Neuronal stem cell (in vitro differentiated cells): ENCODE measurements at regions not wholly inside any gene's neighbourhood (a gene's known extent, or its start where the extent isn't known, plus 50 kb on each side); places are given as distances from the start of the nearest gene placed in this dataset.

Experiments
- DNase-seq: peaks from one replicate; pipeline ENCODE4 v3.0.0-alpha.2; 2013; ENCODE audit warnings: low spot score
- H2AFZ ChIP-seq: one replicate; pipeline ENCODE4 v1.6.1; 2013; ENCODE audit warnings: mild to moderate bottlenecking, low read length, inconsistent platforms
- H2AK5ac ChIP-seq: 2 replicates; pipeline ENCODE4 v1.6.1; 2013; ENCODE audit warnings: low read depth, mild to moderate bottlenecking, inconsistent platforms, low read length, moderate library complexity, mixed read lengths
- H2BK120ac ChIP-seq: 2 replicates; pipeline ENCODE4 v1.6.1; 2013; ENCODE audit warnings: low read depth, mild to moderate bottlenecking, inconsistent platforms, low read length, moderate library complexity, mixed read lengths
- H2BK12ac ChIP-seq: one replicate; pipeline ENCODE4 v1.6.1; 2013; ENCODE audit warnings: low read length, inconsistent platforms
- H2BK15ac ChIP-seq: 2 replicates; pipeline ENCODE4 v1.6.1; 2013; ENCODE audit warnings: mild to moderate bottlenecking, low read length, inconsistent platforms, mixed read lengths
- H2BK5ac ChIP-seq: one replicate; pipeline ENCODE4 v1.6.1; 2013; ENCODE audit warnings: inconsistent platforms, mild to moderate bottlenecking, low read length, moderate library complexity
- H3K14ac ChIP-seq: one replicate; pipeline ENCODE4 v1.6.1; 2013; ENCODE audit warnings: low read length, inconsistent platforms
- H3K18ac ChIP-seq: 2 replicates; pipeline ENCODE4 v1.6.1; 2013; ENCODE audit warnings: low read length, inconsistent platforms
- H3K23ac ChIP-seq: 2 replicates; pipeline ENCODE4 v1.6.1; 2013; ENCODE audit warnings: low read depth, mild to moderate bottlenecking, mixed read lengths, low read length, inconsistent platforms; ENCODE audit not compliant: poor library complexity
- H3K27ac ChIP-seq: replicated peaks from 3 replicates; pipeline ENCODE4 v1.5.1; 2013; ENCODE audit warnings: low read length, inconsistent platforms
- H3K27me3 ChIP-seq, 3 experiments: 2 replicates each; pipeline ENCODE4 v1.6.1; 2013; ENCODE audit warnings: low read length in 3 of 3, mild to moderate bottlenecking in 2 of 3, inconsistent platforms in 1 of 3, low read depth in 1 of 3, mixed read lengths in 1 of 3, moderate library complexity in 1 of 3; ENCODE audit not compliant: control insufficient read depth in 3 of 3, insufficient read depth in 3 of 3
- H3K36me3 ChIP-seq, 2 donors: replicated peaks in 1 of 2; 2 replicates each; pipeline ENCODE4 v1.6.1; 2013; ENCODE audit warnings: low read length in 2 of 2; ENCODE audit not compliant: control insufficient read depth in 2 of 2, insufficient read depth in 2 of 2
- H3K4ac ChIP-seq: 2 replicates; pipeline ENCODE4 v1.6.1; 2013; ENCODE audit warnings: inconsistent platforms, mild to moderate bottlenecking, low read length, moderate library complexity
- H3K4me1 ChIP-seq, 2 donors: 1 replicate in 1 of 2; 2 replicates in 1 of 2; pipeline ENCODE4 v1.6.1; 2013; ENCODE audit warnings: low read length in 2 of 2, low read depth in 1 of 2; ENCODE audit not compliant: control insufficient read depth in 2 of 2, insufficient read depth in 1 of 2
- H3K4me2 ChIP-seq: one replicate; pipeline ENCODE4 v1.6.1; 2013; ENCODE audit warnings: mild to moderate bottlenecking, low read length, inconsistent platforms; ENCODE audit not compliant: insufficient read depth, poor library complexity, severe bottlenecking
- H3K4me3 ChIP-seq, 2 donors: 2 replicates each; pipeline ENCODE4 v1.5.1; 2013; ENCODE audit warnings: low read length in 2 of 2, mild to moderate bottlenecking in 2 of 2, inconsistent platforms in 1 of 2, moderate library complexity in 1 of 2
- H3K79me1 ChIP-seq: one replicate; pipeline ENCODE4 v1.6.1; 2013; ENCODE audit warnings: low read depth, mild to moderate bottlenecking, inconsistent platforms, low read length, moderate library complexity
- H3K9ac ChIP-seq: one replicate; pipeline ENCODE4 v1.6.1; 2013; ENCODE audit warnings: mild to moderate bottlenecking, low read depth, low read length, inconsistent platforms; ENCODE audit not compliant: poor library complexity
- H3K9me3 ChIP-seq, 2 donors: replicated peaks in 1 of 2; 2 replicates each; pipeline versions ENCODE3 to v1.6.1; 2013; ENCODE audit warnings: low read length in 2 of 2, mild to moderate bottlenecking in 2 of 2, inconsistent platforms in 1 of 2, low read depth in 1 of 2, mixed read lengths in 1 of 2, moderate library complexity in 1 of 2; ENCODE audit not compliant: control insufficient read depth in 2 of 2, insufficient read depth in 1 of 2
- H4K8ac ChIP-seq: one replicate; pipeline ENCODE4 v1.6.1; 2013; ENCODE audit warnings: low read depth, mild to moderate bottlenecking, inconsistent platforms, low read length, moderate library complexity
- H4K91ac ChIP-seq: one replicate; pipeline ENCODE4 v1.6.1; 2013; ENCODE audit warnings: low read length, low read depth, mild to moderate bottlenecking, inconsistent platforms; ENCODE audit not compliant: poor library complexity
- WGBS, 2 donors: extraction: QIAGEN DNeasy Blood & Tissue Kit; methylation state at CpG; one replicate each; pipeline ENCODE4 v1.1.7; 2013; ENCODE audit warnings: missing lambda C conversion rate in 2 of 2, mixed read lengths in 1 of 2; ENCODE audit not compliant: insufficient read length in 2 of 2, insufficient replicate concordance in 1 of 2; ENCODE audit errors: extremely low coverage in 2 of 2; 5-methylcytosine and 5-hydroxymethylcytosine counted together

- Histone ChIP-seq H2AFZ (no peak overlapping the region), H2BK12ac (no peak overlapping the region), H3K79me1 (no peaks in the 10 kb centered on the region), H3K9ac (no peak overlapping the region), H3K4me3 (no peak overlapping the region), H3K14ac (no peak overlapping the region), H3K4me1 (no peaks in the 10 kb centered on the region), H3K9me3 (no peaks in the 10 kb centered on the region), H3K18ac (no peak overlapping the region), H3K23ac (no peak overlapping the region), H2BK120ac (no peak overlapping the region), H2AK5ac (no peak overlapping the region), H3K36me3 (no peaks in the 10 kb centered on the region), H2BK15ac (no peak overlapping the region), H3K27me3 (no peaks in the 10 kb centered on the region), H3K4me2 (no peak overlapping the region), H3K27ac (no peak overlapping the region), H2BK5ac (no peak overlapping the region), H4K91ac (no peak overlapping the region), H3K4ac (no peak overlapping the region), H4K8ac (no peak overlapping the region)
- WGBS, 2 donors, result no CpG with 5 or more reads among the region's 1 CpG
- DNase-seq, result no peak
These were observed 137.3 kb downstream of the RASSF9 start for GRCh38 chr12:85698937-85699336.

DNA sequence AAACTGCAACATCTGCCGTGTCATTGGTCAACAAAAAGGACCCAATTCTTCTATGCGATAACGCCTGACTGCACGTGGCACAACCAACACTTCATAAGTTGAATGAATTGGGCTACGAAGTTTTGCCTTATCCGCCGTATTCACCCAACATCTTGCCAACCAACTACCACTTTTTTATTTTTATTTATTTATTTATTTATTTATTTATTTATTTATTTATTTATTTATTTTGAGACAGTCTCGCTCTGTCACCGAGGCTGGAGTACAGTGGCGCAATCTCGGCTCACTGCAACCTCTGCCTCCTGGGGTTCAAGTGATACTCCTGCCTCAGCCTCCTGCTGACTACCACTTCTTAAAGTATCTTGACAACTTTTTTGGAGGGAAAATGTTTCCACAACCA, 127.4 kb downstream of the RASSF9 start:
- Histone ChIP-seq H2BK120ac (no peak overlapping the region), H4K8ac (no peak overlapping the region), H3K36me3 (no peaks in the 10 kb centered on the region), H2AK5ac (no peak overlapping the region), H2BK5ac (no peak overlapping the region), H4K91ac (no peak overlapping the region), H3K14ac (no peak overlapping the region), H3K4me3 (no peak overlapping the region), H3K27me3 (no peaks in the 10 kb centered on the region), H3K4me1 (no peaks in the 10 kb centered on the region), H3K18ac (no peak overlapping the region), H3K79me1 (no peaks in the 10 kb centered on the region), H2AFZ (no peak overlapping the region), H3K9ac (no peak overlapping the region), H2BK12ac (no peak overlapping the region), H3K4ac (no peak overlapping the region), H3K23ac (no peak overlapping the region), H2BK15ac (no peak overlapping the region), H3K9me3 (no peaks in the 10 kb centered on the region), H3K27ac (no peak overlapping the region), H3K4me2 (no peak overlapping the region)
- no peak for DNase-seq
- no CpG with 5 or more reads among the region's 11 CpGs for WGBS, 2 donors

DNA sequence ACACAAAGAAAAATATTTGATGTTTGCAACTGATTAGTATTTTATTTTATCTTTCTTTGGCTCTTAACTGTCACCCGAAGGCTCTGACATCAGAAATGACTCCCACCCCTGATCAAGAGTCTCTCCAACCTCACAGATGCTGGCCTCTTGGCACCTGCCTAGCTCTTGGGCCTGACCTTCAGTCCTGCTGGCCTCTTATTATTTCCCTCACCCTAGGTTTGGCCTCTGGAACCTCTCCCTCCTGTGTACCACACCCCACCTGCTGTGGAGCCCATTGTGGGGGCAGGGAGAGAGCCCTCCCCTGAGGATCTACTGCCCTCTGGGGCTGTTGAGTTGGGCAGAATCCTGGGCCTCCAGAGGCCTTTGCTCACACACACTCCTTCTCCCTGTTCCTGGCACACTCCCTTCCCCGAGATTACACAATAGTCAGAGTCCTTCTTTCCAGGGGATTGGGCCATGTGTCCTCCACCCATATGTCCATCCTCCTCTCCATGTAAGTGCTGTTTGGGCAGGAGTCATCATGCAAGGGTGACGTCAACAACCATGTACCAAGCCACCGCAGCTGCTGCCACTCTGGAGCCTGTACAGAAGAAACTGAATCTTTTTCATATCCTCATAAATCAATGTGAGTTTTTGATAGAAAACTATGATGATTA, 124.3 kb downstream of the RASSF9 start:
- H3K9ac ChIP-seq, result no peak overlapping the region
- H3K27me3 ChIP-seq, result no peaks in the 10 kb centered on the region
- no peaks in the 10 kb centered on the region for H3K36me3 ChIP-seq
- no peaks in the 10 kb centered on the region for H3K79me1 ChIP-seq
- no peak overlapping the region for H2BK120ac ChIP-seq
- H3K18ac ChIP-seq, result no peak overlapping the region
- H3K23ac ChIP-seq, result no peak overlapping the region
- H3K4me2 ChIP-seq, result no peak overlapping the region
- H2BK15ac ChIP-seq, result no peak overlapping the region
- no peaks in the 10 kb centered on the region for H3K4me1 ChIP-seq
- no peak overlapping the region for H4K8ac ChIP-seq
- no peak overlapping the region for H2AK5ac ChIP-seq
- no CpG with 5 or more reads among the region's 4 CpGs for WGBS, 2 donors
- no peak overlapping the region for H2BK12ac ChIP-seq
- peak overlapping the region in 1 of 2 donors; percentile 46 for H3K4me3 ChIP-seq
- H3K9me3 ChIP-seq, result no peaks in the 10 kb centered on the region
- H2AFZ ChIP-seq, result no peak overlapping the region
- no peak overlapping the region for H3K27ac ChIP-seq
- H2BK5ac ChIP-seq, result no peak overlapping the region
- H3K14ac ChIP-seq, result no peak overlapping the region
- DNase-seq, result no peak
- no peak overlapping the region for H4K91ac ChIP-seq
- no peak overlapping the region for H3K4ac ChIP-seq

DNA sequence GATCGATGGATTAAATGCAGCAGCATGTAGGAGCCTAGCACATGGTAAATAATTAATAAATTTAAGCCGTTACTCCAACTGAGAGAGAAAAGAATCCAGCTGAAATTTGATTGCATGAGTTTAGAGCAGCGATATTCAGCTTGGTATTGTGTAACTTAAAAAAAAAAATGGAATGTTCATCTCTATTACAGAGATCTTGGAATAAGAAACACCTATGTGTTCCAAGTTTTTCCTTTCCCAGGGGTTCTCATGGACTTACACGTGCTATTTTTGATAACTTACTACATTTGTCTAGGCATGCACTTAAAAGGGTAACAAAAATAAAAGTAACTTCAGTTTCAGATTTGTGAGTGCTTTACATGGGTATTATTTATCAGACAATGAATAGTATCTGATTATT, 122.8 kb downstream of the RASSF9 start:
- H3K18ac ChIP-seq, result no peak overlapping the region
- H3K4me3 ChIP-seq, result no peak overlapping the region
- H3K9ac ChIP-seq, result no peak overlapping the region
- no peak overlapping the region for H4K91ac ChIP-seq
- H3K9me3 ChIP-seq, result no peaks in the 10 kb centered on the region
- no peaks in the 10 kb centered on the region for H3K79me1 ChIP-seq
- no peak overlapping the region for H3K27ac ChIP-seq
- no peaks in the 10 kb centered on the region for H3K27me3 ChIP-seq
- H4K8ac ChIP-seq, result no peak overlapping the region
- H3K36me3 ChIP-seq, result no peaks in the 10 kb centered on the region
- no peaks in the 10 kb centered on the region for H3K4me1 ChIP-seq
- no peak overlapping the region for H3K23ac ChIP-seq
- no peak for DNase-seq
- H2AFZ ChIP-seq, result no peak overlapping the region
- H3K4ac ChIP-seq, result no peak overlapping the region
- H2BK120ac ChIP-seq, result no peak overlapping the region
- no peak overlapping the region for H2BK12ac ChIP-seq
- no peak overlapping the region for H3K4me2 ChIP-seq
- H2AK5ac ChIP-seq, result no peak overlapping the region
- no CpG with 5 or more reads among the region's 4 CpGs for WGBS, 2 donors
- H3K14ac ChIP-seq, result no peak overlapping the region
- no peak overlapping the region for H2BK15ac ChIP-seq
- H2BK5ac ChIP-seq, result no peak overlapping the region
